ENCODE measurements at regions not wholly inside any gene's neighbourhood (a gene's known extent, or its start where the extent isn't known, plus 50 kb on each side); places are given as distances from the start of the nearest gene placed in this dataset.

- POLR2A ChIA-PET (ENCODE audit: unreplicated experiment), result no interaction called here
- TF ChIP-seq, protein P1, sequence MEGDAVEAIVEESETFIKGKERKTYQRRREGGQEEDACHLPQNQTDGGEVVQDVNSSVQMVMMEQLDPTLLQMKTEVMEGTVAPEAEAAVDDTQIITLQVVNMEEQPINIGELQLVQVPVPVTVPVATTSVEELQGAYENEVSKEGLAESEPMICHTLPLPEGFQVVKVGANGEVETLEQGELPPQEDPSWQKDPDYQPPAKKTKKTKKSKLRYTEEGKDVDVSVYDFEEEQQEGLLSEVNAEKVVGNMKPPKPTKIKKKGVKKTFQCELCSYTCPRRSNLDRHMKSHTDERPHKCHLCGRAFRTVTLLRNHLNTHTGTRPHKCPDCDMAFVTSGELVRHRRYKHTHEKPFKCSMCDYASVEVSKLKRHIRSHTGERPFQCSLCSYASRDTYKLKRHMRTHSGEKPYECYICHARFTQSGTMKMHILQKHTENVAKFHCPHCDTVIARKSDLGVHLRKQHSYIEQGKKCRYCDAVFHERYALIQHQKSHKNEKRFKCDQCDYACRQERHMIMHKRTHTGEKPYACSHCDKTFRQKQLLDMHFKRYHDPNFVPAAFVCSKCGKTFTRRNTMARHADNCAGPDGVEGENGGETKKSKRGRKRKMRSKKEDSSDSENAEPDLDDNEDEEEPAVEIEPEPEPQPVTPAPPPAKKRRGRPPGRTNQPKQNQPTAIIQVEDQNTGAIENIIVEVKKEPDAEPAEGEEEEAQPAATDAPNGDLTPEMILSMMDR (conservative IDR thresholded peaks at IDR 0.05), result no peak
- TF ChIP-seq EZH2 (IDR thresholded peaks at IDR 0.05; ENCODE audit: low read depth), result no peak
- no peaks in the 10 kb centered on the region for H3K27me3 ChIP-seq (ENCODE audit: insufficient read depth, low read depth)
- H3K9me3 ChIP-seq (ENCODE audit: insufficient read depth, low read depth), result no peaks in the 10 kb centered on the region
- no TSS peak for BruUV-seq (replicated peaks)
- no peaks in the 10 kb centered on the region for H3K36me3 ChIP-seq (ENCODE audit: low read depth)
- H3K27ac ChIP-seq, result no peak overlapping the region
- no peak overlapping the region for H2AFZ ChIP-seq
- H3K4me3 ChIP-seq, result no peak overlapping the region
- H3K4me1 ChIP-seq (replicated peaks; ENCODE audit: insufficient read depth), result no peaks in the 10 kb centered on the region
- no peak overlapping the region for H3K4me2 ChIP-seq
- CTCF ChIA-PET, result no interaction called here
- H3F3A ChIP-seq (ENCODE audit: insufficient read depth, low read depth), result no peaks in the 10 kb centered on the region
- intact Hi-C loops (cut with micrococcal nuclease; ENCODE audit: unreplicated experiment), result no loop called here
- H4K20me1 ChIP-seq (ENCODE audit: insufficient read depth), result no peaks in the 10 kb centered on the region
- no peaks in the 10 kb centered on the region for H3K9me2 ChIP-seq (ENCODE audit: insufficient read depth)
- DNase-seq, result no peak
- H3K79me2 ChIP-seq (ENCODE audit: low read depth), result no peaks in the 10 kb centered on the region
These were observed 440.0 kb upstream of the IRAK1BP1 start for GRCh38 chr6:78427386-78427785.

DNA sequence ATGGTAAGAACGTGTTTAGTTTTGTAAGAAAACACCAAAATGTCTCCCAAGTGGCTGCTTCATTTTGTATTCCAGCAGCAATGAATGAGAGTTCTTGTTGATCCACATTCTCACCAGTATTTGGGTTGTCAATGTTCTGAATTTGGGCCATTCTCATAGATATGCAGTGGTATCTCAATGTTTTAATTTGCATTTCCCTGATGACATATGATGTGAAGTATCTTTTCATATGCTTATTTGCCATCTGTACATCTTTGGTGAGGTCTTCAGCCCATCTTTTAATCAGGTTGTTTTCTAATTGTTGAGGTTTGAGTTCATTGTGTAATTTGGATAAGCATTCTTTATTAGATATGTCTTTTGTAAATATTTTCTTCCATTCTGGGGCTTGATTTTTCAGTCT is 436.8 kb upstream of the IRAK1BP1 start:
- intact Hi-C loops (cut with micrococcal nuclease; ENCODE audit: unreplicated experiment), result no loop called here
- Histone ChIP-seq H3K4me3 (no peak overlapping the region), H3F3A (ENCODE audit: insufficient read depth, low read depth) (no peaks in the 10 kb centered on the region), H3K4me1 (replicated peaks; ENCODE audit: insufficient read depth) (no peaks in the 10 kb centered on the region), H4K20me1 (ENCODE audit: insufficient read depth) (no peaks in the 10 kb centered on the region), H3K4me2 (no peak overlapping the region), H3K79me2 (ENCODE audit: low read depth) (no peaks in the 10 kb centered on the region), H2AFZ (no peak overlapping the region), H3K36me3 (ENCODE audit: low read depth) (no peaks in the 10 kb centered on the region), H3K27ac (no peak overlapping the region), H3K9me3 (ENCODE audit: insufficient read depth, low read depth) (no peaks in the 10 kb centered on the region), H3K27me3 (ENCODE audit: insufficient read depth, low read depth) (no peaks in the 10 kb centered on the region), H3K9me2 (ENCODE audit: insufficient read depth) (no peaks in the 10 kb centered on the region)
- no peak for DNase-seq
- ChIA-PET POLR2A (ENCODE audit: unreplicated experiment) (no interaction called here), CTCF (no interaction called here)
- TF ChIP-seq, protein P1 (conservative IDR thresholded peaks at IDR 0.05), result no peak
- no peak for TF ChIP-seq EZH2 (IDR thresholded peaks at IDR 0.05; ENCODE audit: low read depth)
- BruUV-seq (replicated peaks), result no TSS peak

DNA sequence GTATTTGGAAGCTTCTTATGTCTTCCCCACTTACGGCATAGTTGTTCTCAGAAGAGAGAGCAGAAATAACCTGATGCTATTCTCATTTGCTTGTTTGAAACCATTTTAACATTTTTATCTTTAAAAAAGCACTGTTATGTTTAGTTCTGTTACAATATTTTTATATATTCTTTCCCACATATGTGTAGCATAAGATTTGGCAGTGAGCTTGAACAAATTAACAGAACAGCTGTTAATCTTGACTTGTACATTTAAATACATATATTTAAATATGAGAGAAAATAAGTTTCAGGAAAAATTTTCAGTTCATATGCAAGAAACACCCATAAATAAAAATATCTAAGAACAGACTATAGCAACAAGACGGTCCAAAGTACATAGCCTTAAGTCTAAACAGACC is 431.7 kb upstream of the IRAK1BP1 start:
- no peaks in the 10 kb centered on the region for H3K79me2 ChIP-seq (ENCODE audit: low read depth)
- no peaks in the 10 kb centered on the region for H4K20me1 ChIP-seq (ENCODE audit: insufficient read depth)
- no peaks in the 10 kb centered on the region for H3K9me3 ChIP-seq (ENCODE audit: insufficient read depth, low read depth)
- DNase-seq, result no peak
- no peaks in the 10 kb centered on the region for H3F3A ChIP-seq (ENCODE audit: insufficient read depth, low read depth)
- H3K4me1 ChIP-seq (replicated peaks; ENCODE audit: insufficient read depth), result no peaks in the 10 kb centered on the region
- TF ChIP-seq EZH2 (IDR thresholded peaks at IDR 0.05; ENCODE audit: low read depth), result no peak
- TF ChIP-seq, protein P1 (conservative IDR thresholded peaks at IDR 0.05), result no peak
- H3K36me3 ChIP-seq (ENCODE audit: low read depth), result no peaks in the 10 kb centered on the region
- intact Hi-C loops (cut with micrococcal nuclease; ENCODE audit: unreplicated experiment), result loop anchor here (1.0 kb wide), 1 partner anchor 375 kb away; no protein-coding TSS in a partner anchor
- H3K4me3 ChIP-seq, result no peak overlapping the region
- H3K4me2 ChIP-seq, result no peak overlapping the region
- H2AFZ ChIP-seq, result no peak overlapping the region
- CTCF ChIA-PET, result no interaction called here
- POLR2A ChIA-PET (ENCODE audit: unreplicated experiment), result interaction anchor here (0.5 kb wide), 1 partner anchor 40 kb away, joined by 35 read pairs; no protein-coding TSS in a partner anchor
- no peak overlapping the region for H3K27ac ChIP-seq
- no peaks in the 10 kb centered on the region for H3K27me3 ChIP-seq (ENCODE audit: insufficient read depth, low read depth)
- no peaks in the 10 kb centered on the region for H3K9me2 ChIP-seq (ENCODE audit: insufficient read depth)
- BruUV-seq (replicated peaks), result no TSS peak

Measured in PC-9 (cell line).